ENCODE measurements at regions not wholly inside any gene's neighbourhood (a gene's known extent, or its start where the extent isn't known, plus 50 kb on each side); places are given as distances from the start of the nearest gene placed in this dataset.

GRCh38 chr9:16924311-16924915, 53.9 kb upstream of the BNC2 start:
- no peak overlapping the region for H3K27ac ChIP-seq
- no peak for TF ChIP-seq ZFX (IDR thresholded peaks at IDR 0.05)

GRCh38 chr9:16921855-16922254, 51.4 kb upstream of the BNC2 start:
- H3K27ac ChIP-seq, result no peak overlapping the region
- TF ChIP-seq CTCF (conservative IDR thresholded peaks at IDR 0.05), result no peak
- no peak for TF ChIP-seq ZFX (IDR thresholded peaks at IDR 0.05)
